ENCODE measurements at regions not wholly inside any gene's neighbourhood (a gene's known extent, or its start where the extent isn't known, plus 50 kb on each side); places are given as distances from the start of the nearest gene placed in this dataset.

- DNase-seq, result no peak
These were observed 74.8 kb upstream of the BCL9 start for GRCh38 chr1:147466543-147466942.

- DNase-seq, result no peak
These were observed 71.2 kb upstream of the BCL9 start for GRCh38 chr1:147470079-147470478.

- DNase-seq, result no peak
These were observed 68.8 kb upstream of the BCL9 start for GRCh38 chr1:147472489-147472888.

- DNase-seq, result no peak
These were observed 68.2 kb upstream of the BCL9 start for GRCh38 chr1:147472966-147473732.

GRCh38 chr1:147473733-147474049 is 67.6 kb upstream of the BCL9 start:
- DNase-seq, result no peak

- DNase-seq, result no peak
These were observed 65.8 kb upstream of the BCL9 start for GRCh38 chr1:147475488-147475887.

- DNase-seq, result no peak
These were observed 62.8 kb upstream of the BCL9 start for GRCh38 chr1:147478521-147478920.

GRCh38 chr1:147479864-147480564 is 61.3 kb upstream of the BCL9 start:
- DNase-seq, result no peak

GRCh38 chr1:147480565-147480935 is 60.8 kb upstream of the BCL9 start:
- no peak for DNase-seq

- DNase-seq, result no peak
These were observed 54.2 kb upstream of the BCL9 start for GRCh38 chr1:147486876-147487656.

- DNase-seq, result no peak
These were observed 50.2 kb upstream of the BCL9 start for GRCh38 chr1:147491098-147491497.

All from fibroblast of skin of right quadriceps (primary cell).